Natural killer cell treated with Interleukin-12 subunit alpha and Interleukin-12 subunit beta and Interleukin-15 and Interleukin-18, amount 100 ng/mL, for 72 hours (primary cell): ENCODE measurements at regions not wholly inside any gene's neighbourhood (a gene's known extent, or its start where the extent isn't known, plus 50 kb on each side); places are given as distances from the start of the nearest gene placed in this dataset.

Source experiments
- ATAC-seq, 2 donors: fragments of 150-1000 bp; cut with Tn5 transposase in 1 of 2; sonication (Bioruptor Pico), chemical (Tn5 transposase) in 1 of 2; 2 replicates each; pipeline ENCODE4 v1.10.0; 2021
- DNase-seq: peaks from one replicate; pipeline ENCODE4 v3.0.0; 2022; ENCODE audit warnings: low spot score
- H3K27ac Mint-ChIP-seq, 2 donors: 1 replicate in 1 of 2; 2 replicates in 1 of 2; pipeline ENCODE4 v1.8.0; 2022; ENCODE audit warnings: mixed read lengths in 2 of 2, mild to moderate bottlenecking in 1 of 2, moderate library complexity in 1 of 2
- H3K27me3 Mint-ChIP-seq, 2 donors: 1 replicate in 1 of 2; 2 replicates in 1 of 2; pipeline ENCODE4 v1.8.0; 2022; ENCODE audit warnings: mixed read lengths in 2 of 2
- H3K36me3 Mint-ChIP-seq: one replicate; pipeline ENCODE4 v1.8.0; 2022; ENCODE audit warnings: mixed read lengths
- H3K4me1 Mint-ChIP-seq, 2 donors: 1 replicate in 1 of 2; 2 replicates in 1 of 2; pipeline ENCODE4 v1.8.0; 2022; ENCODE audit warnings: low read depth in 2 of 2, mixed read lengths in 2 of 2, mild to moderate bottlenecking in 1 of 2
- H3K4me3 Mint-ChIP-seq: one replicate; pipeline ENCODE4 v1.8.0; 2022; ENCODE audit warnings: mixed read lengths
- H3K9me3 Mint-ChIP-seq: 2 replicates; pipeline ENCODE4 v1.8.0; 2022; ENCODE audit warnings: mixed read lengths

DNA sequence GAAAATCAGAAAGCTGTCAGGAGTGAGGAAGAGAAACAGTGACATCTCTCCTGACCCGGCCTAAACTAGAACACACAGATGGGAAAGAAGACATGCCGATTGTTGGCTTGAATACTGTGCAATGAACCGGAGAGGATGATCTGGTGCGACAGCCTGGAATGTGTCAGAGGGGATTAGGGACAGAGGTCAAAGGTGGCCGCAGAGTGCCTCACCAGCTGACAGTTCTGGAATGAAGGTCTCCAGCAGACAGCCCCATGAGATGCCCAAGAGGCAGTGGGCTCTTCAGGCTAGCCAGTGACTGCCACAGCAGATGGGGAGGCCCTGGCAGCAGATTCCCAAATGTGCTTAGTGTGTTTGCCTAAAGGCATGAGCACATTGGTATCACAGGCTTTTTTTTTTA lies 623.2 kb downstream of the CDH8 start:
- H3K27me3 Mint-ChIP-seq = no peaks in the 10 kb centered on the region
- H3K27ac Mint-ChIP-seq = no peak overlapping the region
- no peak for ATAC-seq
- no peak overlapping the region for H3K4me3 Mint-ChIP-seq
- no peaks in the 10 kb centered on the region for H3K4me1 Mint-ChIP-seq
- no peak for DNase-seq
- H3K9me3 Mint-ChIP-seq = peaks cover 10% of the 10 kb centered on the region
- H3K36me3 Mint-ChIP-seq = peaks cover 10% of the 10 kb centered on the region

DNA sequence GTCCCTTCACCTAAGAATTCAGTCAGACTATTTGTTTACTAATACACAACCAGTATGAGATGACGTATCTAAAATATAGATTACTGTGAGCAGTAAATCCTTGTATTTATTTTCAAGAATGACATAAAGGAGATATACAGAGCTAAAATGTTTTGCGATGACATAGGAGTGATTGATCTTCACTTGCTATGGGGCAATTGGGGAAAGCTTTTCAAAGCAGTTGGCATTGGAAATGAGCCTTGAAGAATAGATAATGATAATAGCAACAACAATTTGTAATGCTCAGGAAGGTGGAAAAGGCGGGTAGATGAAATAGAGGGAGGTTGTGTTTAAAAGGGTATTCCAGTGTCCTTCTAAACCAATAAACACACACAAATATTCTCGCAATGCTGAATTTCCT lies 623.7 kb downstream of the CDH8 start:
- Mint-ChIP-seq H3K27me3 (no peaks in the 10 kb centered on the region), H3K9me3 (peaks cover 10% of the 10 kb centered on the region), H3K4me3 (no peak overlapping the region), H3K27ac (no peak overlapping the region), H3K4me1 (no peaks in the 10 kb centered on the region), H3K36me3 (peaks cover 10% of the 10 kb centered on the region)
- DNase-seq (no peak), ATAC-seq (no peak)

DNA sequence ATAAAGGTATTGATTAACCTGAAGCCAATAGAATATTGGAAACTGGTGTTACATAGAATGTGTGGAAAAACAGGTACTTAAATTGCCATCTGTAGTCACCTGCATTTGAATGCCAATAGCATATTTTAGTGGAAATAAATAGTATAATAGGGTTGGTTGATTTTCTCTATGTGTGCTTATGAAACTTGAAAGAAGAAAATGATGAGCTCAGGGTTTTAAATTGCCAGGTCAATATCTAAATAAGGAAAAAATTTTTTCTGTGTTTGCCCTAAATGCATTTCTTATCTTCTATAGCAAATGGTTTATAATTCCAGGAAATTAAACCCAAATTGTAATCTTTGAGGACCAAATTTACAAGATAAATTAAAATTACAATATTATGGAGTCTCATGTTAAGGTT lies 626.6 kb downstream of the CDH8 start:
- peaks cover 10% of the 10 kb centered on the region for H3K36me3 Mint-ChIP-seq
- no peak for DNase-seq
- H3K27ac Mint-ChIP-seq = no peak overlapping the region
- no peaks in the 10 kb centered on the region for H3K27me3 Mint-ChIP-seq
- no peak overlapping the region for H3K4me3 Mint-ChIP-seq
- no peaks in the 10 kb centered on the region for H3K4me1 Mint-ChIP-seq
- ATAC-seq = no peak
- H3K9me3 Mint-ChIP-seq = peaks cover 19% of the 10 kb centered on the region

DNA sequence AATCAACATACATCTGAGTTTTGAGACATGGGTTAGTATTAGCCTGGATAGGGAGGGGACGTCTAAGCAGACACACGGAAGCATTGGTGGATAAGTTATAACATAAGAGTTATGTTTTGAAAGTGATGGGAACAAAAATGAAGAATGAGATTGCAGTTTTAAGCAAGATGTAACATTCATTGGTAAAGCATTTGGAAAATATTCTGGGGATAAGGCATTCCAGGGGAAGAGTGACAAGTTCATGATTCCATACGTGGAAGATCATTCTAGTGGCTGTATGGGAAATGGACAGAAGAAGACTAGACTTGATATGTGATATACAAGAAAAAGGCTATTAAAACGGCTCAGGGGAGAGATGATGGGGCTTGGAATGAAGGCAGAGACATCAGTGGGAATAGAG lies 632.9 kb downstream of the CDH8 start:
- Mint-ChIP-seq H3K4me3 (no peak overlapping the region), H3K9me3 (peaks cover 32% of the 10 kb centered on the region)
- DNase-seq = no peak

DNA sequence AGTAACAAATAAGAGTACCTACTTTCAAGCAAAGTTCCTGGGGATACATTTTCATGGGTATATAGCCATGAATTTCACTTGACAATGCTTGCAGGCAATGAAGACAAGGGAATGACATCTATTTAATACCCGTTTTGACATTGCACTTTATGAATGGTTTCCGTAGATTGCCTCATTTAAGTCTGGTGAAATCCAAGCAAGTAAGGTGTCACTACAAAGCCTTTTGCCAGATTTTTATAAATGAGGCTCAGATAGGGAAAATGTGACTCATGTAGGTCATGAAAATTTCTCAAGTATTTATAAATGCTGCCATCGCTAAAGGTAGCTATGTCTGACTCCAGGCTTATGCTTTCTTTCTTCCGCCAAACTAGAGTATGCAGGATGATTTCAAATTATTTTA lies 644.3 kb downstream of the CDH8 start:
- H3K4me1 Mint-ChIP-seq = no peaks in the 10 kb centered on the region
- H3K9me3 Mint-ChIP-seq = peaks cover 26% of the 10 kb centered on the region
- H3K27me3 Mint-ChIP-seq = no peaks in the 10 kb centered on the region
- ATAC-seq (no peak), DNase-seq (no peak)
- H3K4me3 Mint-ChIP-seq = no peak overlapping the region
- peaks cover 5% of the 10 kb centered on the region for H3K36me3 Mint-ChIP-seq
- H3K27ac Mint-ChIP-seq = no peak overlapping the region

More for the DNA sequence above, 632.9 kb downstream of the CDH8 start:
- no peaks in the 10 kb centered on the region for H3K27me3 Mint-ChIP-seq
- ATAC-seq = no peak
- H3K4me1 Mint-ChIP-seq = no peaks in the 10 kb centered on the region
- no peak overlapping the region for H3K27ac Mint-ChIP-seq
- H3K36me3 Mint-ChIP-seq = peaks cover 8% of the 10 kb centered on the region

DNA sequence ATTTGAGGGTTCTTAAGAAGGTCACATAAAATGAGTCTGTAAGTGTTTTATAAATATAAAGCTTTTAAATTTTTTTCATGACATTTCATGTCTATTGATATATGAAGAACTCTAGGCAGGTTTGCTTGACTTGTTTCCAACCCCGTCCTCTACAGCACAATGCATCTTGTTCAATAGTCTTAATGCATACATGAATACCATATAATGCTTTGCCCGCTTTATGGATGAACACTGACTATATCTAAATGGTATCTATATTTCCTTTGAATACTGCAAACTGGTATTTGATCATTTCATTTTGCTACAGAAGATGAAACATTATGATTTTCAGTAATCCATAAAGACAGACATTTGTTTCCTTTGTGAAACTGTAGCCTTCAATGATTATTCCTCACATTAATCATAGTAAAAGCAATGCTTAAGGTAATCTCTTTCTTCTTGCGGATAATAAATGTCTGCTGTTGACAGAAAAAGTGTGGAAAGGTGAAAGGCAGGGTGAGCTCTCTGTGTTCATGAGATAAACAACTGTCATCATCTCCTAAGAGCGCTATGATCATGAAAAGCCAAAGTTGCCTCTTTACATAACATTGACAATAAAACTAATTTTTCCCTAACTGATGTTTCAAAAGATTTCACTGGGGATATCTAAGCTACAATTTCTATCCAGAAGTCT lies 645.1 kb downstream of the CDH8 start:
- Mint-ChIP-seq H3K4me1 (no peaks in the 10 kb centered on the region), H3K9me3 (peaks cover 27% of the 10 kb centered on the region), H3K4me3 (no peak overlapping the region), H3K36me3 (peaks cover 5% of the 10 kb centered on the region), H3K27ac (no peak overlapping the region), H3K27me3 (no peaks in the 10 kb centered on the region)
- ATAC-seq (no peak), DNase-seq (no peak)

DNA sequence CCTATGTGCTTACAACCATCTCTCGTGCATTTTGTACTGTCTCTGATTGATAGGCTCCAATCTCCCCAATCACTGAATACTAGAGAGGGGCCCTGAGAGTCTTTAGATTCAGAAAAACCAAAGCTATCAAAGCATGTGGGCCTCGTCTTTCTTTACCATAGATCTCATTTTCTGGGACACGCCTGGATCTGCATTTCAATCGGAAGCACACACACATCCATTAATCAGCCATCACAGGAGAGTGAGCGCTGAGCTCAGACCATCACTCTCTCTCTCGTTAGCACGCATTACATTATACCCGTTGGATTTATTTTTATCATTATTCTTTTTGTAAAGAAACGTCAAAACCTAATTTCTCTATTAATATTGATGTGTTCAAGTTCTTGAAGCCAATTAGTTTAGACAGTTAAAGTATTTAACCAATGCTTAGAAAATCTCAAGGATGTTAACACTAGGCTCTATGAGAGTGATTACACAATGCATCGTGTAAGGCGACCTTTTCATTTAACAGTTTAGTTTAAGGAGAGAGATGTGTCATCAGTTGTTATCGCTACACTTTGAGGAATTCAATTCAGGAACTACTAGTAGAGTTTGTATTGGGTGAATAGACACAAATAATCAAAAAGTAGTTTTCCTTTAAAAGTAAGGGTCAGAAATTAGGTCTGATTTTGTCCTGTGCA lies 650.7 kb downstream of the CDH8 start:
- peaks cover 33% of the 10 kb centered on the region for H3K9me3 Mint-ChIP-seq
- DNase-seq (no peak), ATAC-seq (no peak)
- H3K36me3 Mint-ChIP-seq = peaks cover 9% of the 10 kb centered on the region
- H3K27ac Mint-ChIP-seq = no peak overlapping the region
- H3K4me1 Mint-ChIP-seq = no peaks in the 10 kb centered on the region
- no peak overlapping the region for H3K4me3 Mint-ChIP-seq
- no peaks in the 10 kb centered on the region for H3K27me3 Mint-ChIP-seq

DNA sequence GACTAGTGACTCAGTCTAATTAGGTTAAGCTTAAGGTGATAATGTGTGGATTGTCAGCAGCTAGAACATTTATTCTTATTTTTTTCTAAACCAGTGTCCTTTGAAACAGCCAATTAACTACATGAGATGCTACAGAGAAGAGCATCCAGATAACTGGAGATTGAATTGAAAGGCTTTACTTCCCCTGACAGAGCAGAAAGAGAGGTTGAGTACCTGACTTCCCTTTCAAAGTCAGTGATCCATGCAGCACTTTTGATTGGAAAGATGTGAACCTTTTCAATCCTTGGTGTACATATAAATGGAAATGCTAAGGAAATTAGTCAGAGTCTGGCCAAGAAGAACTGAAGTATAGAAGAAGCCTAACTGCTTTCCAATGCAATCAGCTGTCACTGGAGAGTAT lies 653.8 kb downstream of the CDH8 start:
- no peak for DNase-seq
- Mint-ChIP-seq H3K27me3 (no peaks in the 10 kb centered on the region), H3K4me1 (no peaks in the 10 kb centered on the region), H3K4me3 (no peak overlapping the region), H3K27ac (no peak overlapping the region), H3K9me3 (peaks cover 33% of the 10 kb centered on the region), H3K36me3 (peaks cover 17% of the 10 kb centered on the region)
- ATAC-seq = no peak

DNA sequence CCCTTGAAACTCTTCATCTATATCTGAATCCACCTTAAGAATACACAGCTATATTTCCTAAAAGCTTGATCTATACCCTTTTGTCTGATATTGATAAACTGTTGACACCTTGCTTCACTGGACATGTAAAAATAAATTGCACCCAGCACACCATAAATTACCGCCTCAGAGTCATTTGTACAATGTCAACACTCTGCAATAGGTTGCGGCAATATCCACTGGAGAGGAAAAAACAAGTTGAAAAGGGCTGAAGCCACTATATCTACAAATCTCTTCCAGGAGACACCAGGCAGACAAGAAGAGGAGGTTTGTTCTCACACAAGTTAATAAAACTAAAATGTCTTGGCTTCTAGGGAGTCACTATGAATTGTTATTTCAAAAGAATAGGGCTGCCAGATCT lies 656.9 kb downstream of the CDH8 start:
- Mint-ChIP-seq H3K36me3 (peaks cover 17% of the 10 kb centered on the region), H3K27me3 (no peaks in the 10 kb centered on the region), H3K27ac (no peak overlapping the region), H3K4me1 (no peaks in the 10 kb centered on the region), H3K9me3 (peaks cover 25% of the 10 kb centered on the region), H3K4me3 (no peak overlapping the region)
- ATAC-seq = no peak
- no peak for DNase-seq

DNA sequence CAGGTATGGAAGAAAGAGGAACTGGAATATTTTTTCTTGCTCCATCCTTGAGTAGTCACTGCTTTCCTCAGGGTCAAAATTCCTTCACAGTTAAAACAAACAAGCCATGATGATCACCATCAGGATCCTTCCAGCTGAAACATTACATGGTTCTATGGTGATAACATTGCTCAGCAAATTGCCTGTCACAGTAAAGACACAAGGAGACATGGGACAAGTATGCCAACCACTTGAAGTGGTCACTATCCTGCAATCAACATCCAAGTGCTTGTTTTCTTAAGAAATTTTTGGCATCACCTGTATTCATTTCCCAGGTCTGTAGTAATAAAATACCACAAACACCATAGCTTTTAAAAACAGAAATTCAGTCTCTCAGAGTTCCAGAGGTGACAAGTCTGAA lies 662.2 kb downstream of the CDH8 start:
- DNase-seq = no peak
- Mint-ChIP-seq H3K36me3 (peaks cover 4% of the 10 kb centered on the region), H3K27ac (no peak overlapping the region), H3K9me3 (peaks cover 12% of the 10 kb centered on the region), H3K4me3 (no peak overlapping the region), H3K4me1 (no peaks in the 10 kb centered on the region), H3K27me3 (no peaks in the 10 kb centered on the region)
- ATAC-seq = no peak

DNA sequence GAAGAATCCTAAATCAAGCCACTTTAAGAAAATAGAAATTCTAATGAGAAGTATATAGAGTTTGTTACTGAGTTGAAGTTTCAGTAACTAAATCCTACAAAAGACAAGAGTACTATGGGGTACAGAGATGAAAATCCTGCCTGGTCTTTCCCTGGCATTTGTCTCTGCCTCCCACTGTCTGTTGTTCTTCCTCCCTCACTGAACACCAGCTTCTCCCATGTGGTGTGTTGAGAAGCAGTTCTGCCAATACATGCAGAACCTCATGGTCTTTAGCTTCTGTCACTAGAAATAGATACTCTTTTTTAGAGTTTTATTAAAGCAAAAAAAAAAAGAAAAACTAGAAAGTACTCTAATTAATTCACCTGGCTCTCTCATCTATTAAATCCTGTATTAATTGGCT lies 664.4 kb downstream of the CDH8 start:
- no peak overlapping the region for H3K4me3 Mint-ChIP-seq

DNA sequence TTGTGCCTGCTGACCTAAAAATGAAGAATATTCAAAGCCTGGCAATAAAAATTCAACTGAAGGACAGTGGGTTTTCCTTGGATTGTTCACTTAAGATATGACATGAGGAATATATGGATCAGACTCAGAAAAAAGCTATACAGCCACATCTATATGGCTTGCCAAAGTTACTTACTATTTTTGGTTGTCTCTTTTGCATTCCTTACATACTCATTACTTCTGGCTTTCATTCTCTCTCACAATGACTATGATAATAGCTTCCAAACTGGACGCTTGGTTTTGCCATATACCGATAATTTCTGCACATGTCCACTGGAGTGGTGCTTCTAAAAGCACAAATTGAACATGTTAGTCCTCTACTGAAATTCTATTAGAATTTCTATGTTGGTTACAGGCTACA lies 664.9 kb downstream of the CDH8 start:
- H3K27ac Mint-ChIP-seq = no peak overlapping the region

More for the DNA sequence above, 664.4 kb downstream of the CDH8 start:
- no peaks in the 10 kb centered on the region for H3K27me3 Mint-ChIP-seq
- no peaks in the 10 kb centered on the region for H3K36me3 Mint-ChIP-seq
- H3K27ac Mint-ChIP-seq = no peak overlapping the region
- peaks cover 9% of the 10 kb centered on the region for H3K9me3 Mint-ChIP-seq
- ATAC-seq = no peak
- H3K4me1 Mint-ChIP-seq = no peaks in the 10 kb centered on the region
- DNase-seq = no peak

DNA sequence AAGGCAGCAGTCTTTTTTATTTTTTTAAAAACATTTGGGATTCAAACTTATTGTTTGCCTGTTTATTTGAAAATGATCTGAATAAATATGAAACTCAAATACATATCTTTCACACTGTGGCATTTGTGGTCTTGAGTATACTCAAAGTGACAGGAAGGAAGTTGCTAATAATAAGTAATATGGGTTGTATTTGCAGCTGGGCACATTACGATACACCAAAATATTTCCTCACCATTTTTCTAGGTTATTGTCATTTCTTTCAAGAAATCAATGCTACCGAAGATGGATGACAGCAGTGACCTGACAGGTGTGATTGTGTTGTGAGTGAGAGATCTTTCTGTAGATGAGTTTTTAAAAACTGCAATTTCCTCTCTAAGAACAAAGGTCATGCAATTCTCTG lies 665.7 kb downstream of the CDH8 start:
- Mint-ChIP-seq H3K4me1 (no peaks in the 10 kb centered on the region), H3K4me3 (no peak overlapping the region), H3K9me3 (peaks cover 6% of the 10 kb centered on the region)

More for the DNA sequence above, 664.9 kb downstream of the CDH8 start:
- Mint-ChIP-seq H3K27me3 (no peaks in the 10 kb centered on the region), H3K36me3 (no peaks in the 10 kb centered on the region), H3K4me3 (no peak overlapping the region), H3K4me1 (no peaks in the 10 kb centered on the region), H3K9me3 (peaks cover 9% of the 10 kb centered on the region)
- no peak for ATAC-seq
- no peak for DNase-seq

DNA sequence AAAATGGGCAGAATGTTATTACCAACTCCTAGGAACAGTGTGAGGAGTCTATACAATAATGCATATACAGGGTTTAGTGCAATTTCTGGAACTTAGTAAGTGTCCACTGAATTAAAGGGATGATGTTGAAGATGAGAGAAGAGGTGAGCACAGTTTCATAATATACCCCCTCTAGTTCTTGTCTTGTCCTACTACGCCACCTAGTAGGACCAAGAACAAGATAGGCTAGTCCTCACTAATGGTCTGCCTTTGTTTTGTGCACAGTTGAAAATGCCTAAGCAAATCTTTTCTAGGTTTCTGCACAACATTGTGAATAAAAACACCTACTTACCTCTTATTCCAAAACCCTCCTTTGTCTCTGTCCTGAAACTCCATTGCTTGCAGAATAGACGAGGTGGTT lies 670.2 kb downstream of the CDH8 start:
- Mint-ChIP-seq H3K36me3 (no peaks in the 10 kb centered on the region), H3K27ac (no peak overlapping the region), H3K4me1 (no peaks in the 10 kb centered on the region), H3K4me3 (no peak overlapping the region), H3K27me3 (no peaks in the 10 kb centered on the region), H3K9me3 (peaks cover 10% of the 10 kb centered on the region)
- ATAC-seq (no peak), DNase-seq (no peak)

More for the DNA sequence above, 665.7 kb downstream of the CDH8 start:
- no peaks in the 10 kb centered on the region for H3K36me3 Mint-ChIP-seq
- ATAC-seq (no peak), DNase-seq (no peak)
- no peak overlapping the region for H3K27ac Mint-ChIP-seq
- no peaks in the 10 kb centered on the region for H3K27me3 Mint-ChIP-seq

DNA sequence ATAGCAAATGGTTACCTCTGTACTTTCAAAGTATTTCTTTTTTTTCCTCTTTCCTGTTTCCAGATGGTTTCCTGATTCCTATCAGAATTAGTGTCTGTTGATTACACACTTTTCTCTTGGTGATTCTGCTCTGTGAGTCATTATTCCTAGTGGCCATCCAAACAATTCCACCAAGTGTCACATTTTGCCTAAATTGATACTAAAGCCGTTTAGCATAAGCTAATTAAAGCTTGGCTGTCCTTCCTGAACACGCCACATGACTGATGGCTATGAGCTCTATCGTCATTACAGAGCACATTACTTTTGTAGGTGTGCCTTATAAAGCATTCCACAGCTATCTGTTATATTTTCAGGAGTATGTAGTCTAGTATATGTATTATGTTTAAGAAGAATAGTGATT lies 671.2 kb downstream of the CDH8 start:
- Mint-ChIP-seq H3K4me1 (no peaks in the 10 kb centered on the region), H3K27ac (no peak overlapping the region), H3K4me3 (no peak overlapping the region), H3K36me3 (no peaks in the 10 kb centered on the region), H3K9me3 (peaks cover 10% of the 10 kb centered on the region), H3K27me3 (no peaks in the 10 kb centered on the region)
- DNase-seq (no peak), ATAC-seq (no peak)
